ENCODE measurements at regions not wholly inside any gene's neighbourhood (a gene's known extent, or its start where the extent isn't known, plus 50 kb on each side); places are given as distances from the start of the nearest gene placed in this dataset.
"Not testable (repeated sequence)": the region's sequence is repeated elsewhere in the genome, so short reads cannot be mapped to it uniquely, and the experiment has no call there.

DNA sequence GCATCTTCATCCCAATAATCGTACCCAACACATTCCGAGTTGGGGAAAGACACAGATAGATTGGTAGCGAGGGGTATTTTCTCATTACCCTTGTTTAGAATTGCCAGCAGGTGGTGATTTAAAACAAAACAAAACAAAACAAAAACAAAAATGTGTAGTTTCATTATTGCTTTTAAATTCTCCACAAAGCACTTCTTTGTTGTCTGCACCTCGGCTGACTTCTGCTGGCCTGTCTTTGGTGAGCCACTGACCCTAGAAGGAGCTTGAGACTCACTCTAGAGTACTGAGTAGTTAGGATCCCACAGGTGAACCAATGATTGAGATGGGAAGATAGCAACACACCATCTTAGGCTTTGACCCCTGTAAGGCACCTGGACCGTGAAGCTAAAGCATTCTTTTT, 105.4 kb upstream of the BET1 start:
- no peak for DNase-seq (ENCODE audit: low read depth)

DNA sequence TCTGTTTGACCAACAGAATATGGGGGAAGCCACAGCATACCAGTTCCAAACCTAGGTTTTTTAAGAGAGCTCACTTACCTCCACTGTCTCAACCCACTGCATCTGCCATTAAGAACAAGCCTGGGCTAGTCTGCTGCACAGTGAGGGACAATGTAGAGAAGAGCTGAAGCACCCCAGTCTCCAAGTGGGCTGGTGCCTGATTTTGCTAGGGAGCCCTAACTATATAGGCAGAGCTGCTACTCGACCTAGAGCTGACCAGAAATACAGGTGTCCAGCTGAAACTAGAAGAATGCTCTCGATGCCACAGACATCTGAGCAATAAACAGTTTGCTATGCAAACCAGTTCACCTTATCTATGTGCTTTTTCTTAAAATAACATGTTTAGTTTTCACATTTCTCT, 106.9 kb upstream of the BET1 start:
- DNase-seq (ENCODE audit: low read depth): no peak

DNA sequence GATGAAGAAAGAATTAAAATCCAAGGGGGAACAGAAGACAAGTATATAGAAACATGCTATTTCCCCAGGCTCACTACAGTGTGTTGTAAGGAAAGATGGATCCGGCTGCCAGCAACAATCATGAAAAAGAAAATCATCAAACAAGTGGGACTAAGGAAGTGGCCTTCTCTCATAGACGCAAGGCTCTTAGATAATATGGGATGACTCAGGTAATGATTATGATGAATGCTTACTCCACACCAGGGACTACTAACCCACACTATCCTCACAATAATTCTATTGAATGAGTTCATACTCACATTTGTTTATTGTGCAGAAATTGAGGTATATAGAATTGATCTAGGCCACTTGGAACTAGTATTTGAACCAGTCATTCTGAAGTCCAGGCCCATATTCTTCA, 111.2 kb upstream of the BET1 start:
- DNase-seq (ENCODE audit: low read depth): no peak

DNA sequence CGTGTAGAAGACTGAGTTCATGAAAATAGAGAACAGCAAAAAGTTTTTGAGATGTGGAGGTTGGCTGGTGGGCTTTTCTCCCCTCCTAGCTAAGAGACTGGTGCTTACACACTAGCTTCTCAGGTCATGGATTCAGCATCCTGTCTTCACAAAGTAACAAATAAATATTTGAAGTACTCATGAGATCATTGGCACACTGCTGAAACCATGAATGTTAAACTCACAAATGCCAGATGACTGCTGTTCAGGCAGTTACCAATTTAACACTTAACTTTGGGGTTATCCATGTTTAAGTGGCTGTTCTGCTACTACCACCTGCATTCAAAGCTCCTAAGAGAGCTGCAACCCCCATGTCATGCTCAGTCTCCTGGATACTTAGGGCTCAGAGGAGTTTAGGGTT, 119.0 kb upstream of the BET1 start:
- no peak for DNase-seq (ENCODE audit: low read depth)

DNA sequence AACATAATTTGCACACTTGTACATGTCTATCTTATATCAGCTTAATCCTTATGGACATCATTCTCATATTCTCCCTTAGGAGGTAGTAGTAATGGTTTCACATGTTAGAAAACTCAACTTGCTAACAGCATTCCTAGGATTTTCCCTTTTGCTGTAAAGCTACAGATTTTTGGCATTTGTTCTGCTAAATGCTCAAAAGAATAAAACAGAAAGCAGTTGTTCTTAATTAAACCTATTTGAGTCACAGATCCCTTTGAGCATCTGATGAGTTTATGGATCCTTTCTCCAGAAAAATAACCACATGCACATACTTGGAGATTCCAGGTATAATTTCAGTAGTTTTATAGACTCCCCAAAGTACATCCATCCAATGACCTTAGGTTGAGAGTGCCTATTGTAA, 122.9 kb upstream of the BET1 start:
- DNase-seq (ENCODE audit: low read depth): no peak

DNA sequence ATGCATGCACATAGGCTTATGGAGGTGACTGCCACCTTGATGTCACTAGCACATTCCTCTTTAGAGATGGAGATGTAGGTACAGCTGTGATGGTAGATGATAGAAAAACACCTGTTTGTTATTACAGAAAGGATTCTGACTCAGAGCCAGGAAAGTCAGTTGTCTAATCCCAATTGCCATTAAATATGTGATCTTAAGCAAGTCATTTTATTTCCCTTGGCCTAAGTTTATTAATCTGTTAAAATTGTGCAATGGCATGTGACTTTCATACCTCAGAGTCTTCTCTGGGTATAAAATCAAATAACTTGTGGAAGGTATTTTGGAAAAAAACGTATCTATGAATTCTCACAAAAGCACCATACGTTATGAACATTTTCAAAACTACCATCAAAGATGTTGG, 123.9 kb upstream of the BET1 start:
- DNase-seq (ENCODE audit: low read depth): no peak

DNA sequence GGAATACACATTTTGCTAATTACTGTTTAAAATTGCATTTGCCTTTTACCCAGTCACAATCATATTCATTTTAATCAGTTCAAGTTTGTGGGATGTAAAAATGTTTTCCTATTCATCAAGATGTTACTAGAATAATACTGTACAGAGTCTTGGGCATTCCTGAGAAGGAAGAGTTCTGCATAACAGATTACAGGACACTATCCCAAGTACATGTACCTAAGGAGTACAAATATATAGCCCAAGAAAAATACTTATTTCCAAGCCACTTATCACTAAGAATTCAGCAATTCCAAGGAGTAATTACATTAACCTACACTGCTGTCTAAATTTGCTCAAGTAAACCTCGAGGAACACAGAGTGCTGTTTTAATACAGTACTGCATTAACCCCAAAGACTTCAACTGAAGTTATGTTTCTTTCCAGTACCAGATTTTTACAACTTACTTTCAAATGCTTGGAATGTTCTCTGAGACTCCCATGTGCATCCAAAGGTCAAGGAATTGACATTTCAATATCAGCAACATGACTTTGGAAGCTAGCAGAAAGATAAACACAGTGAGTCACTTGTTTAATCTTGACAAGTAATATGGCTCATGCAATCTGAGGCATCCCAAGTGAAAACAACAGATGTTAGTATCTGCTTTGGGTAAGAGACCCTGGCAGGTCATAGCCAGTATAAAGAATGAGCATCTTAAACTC, 125.4 kb upstream of the BET1 start:
- no peak for DNase-seq (ENCODE audit: low read depth)

DNA sequence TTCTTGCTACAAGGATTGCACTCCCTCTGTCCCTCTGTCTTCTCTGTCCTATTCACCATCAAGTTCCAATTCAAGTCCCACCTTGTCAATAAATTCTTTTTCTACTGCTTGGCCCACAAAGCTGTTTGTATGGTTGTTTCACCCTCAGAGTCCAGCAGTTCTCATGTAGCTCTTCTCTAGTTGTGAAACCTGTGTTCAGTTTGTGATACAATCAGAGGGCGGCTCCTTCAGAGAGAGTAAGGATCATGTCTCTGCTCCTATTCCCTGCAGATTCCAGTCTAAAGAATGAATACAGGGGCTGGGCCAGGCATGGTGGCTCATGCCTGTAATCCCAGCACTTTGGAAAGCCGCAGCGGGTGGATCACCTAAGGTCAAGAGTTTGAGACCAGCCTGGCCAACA, 126.6 kb upstream of the BET1 start:
- no peak for DNase-seq (ENCODE audit: low read depth)

DNA sequence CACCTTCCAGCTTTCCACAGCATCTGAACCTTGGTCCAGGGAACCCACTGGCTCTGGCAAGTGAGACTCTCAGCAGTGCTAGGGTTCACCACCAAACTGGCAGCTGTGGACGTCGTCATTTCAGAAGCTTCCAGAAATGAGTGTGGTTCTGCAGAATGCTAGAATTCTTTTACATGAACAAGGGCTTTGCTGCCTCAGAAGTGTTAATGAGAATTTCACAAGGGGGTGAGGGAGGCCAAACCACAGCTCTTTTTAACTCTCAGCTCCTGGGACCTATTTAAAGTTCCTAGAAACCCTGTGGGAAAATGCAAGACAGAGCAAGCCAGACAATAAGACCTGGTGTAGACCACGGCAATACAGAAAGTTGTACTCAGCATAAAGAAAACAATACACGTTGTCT, 129.3 kb upstream of the BET1 start:
- DNase-seq (ENCODE audit: low read depth): no peak

DNA sequence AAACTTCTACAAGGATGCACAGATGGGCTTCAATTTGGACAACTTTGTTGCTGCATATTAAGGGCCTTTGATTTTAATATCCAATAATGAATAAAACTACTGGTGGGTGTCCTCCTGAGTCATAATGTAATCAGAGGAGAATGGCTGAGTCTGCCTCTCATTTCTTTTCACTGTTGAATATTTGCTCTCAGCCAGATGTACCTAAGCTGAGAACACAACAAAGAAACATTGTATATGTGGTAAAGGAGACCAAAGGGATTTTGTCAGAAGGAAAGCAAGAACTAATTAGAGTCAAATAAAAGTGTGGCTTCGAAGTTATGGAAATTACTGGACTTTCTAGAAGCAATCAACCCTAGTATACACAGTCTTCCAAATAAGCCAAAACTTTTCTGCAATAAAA, 131.0 kb upstream of the BET1 start:
- DNase-seq (ENCODE audit: low read depth): no peak

DNA sequence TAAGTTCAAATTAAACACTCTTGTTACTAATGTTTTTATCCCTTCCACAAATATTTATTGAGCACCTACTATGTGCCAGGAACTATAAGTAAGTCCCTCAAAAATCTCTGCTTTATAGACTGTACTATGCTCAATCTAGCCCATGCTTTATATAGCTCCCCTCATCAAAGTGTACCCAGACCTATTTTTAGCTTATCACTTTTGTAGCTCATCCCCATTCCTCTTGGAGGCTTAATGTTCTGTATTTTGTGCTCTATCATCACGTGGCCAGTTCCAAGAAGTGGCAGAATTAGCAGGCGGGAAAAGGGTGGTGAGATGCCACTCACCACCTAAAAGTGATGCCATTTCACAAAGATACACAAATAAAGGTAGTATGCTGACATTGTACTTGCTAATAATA, 138.1 kb upstream of the BET1 start:
- DNase-seq (ENCODE audit: low read depth): no peak

DNA sequence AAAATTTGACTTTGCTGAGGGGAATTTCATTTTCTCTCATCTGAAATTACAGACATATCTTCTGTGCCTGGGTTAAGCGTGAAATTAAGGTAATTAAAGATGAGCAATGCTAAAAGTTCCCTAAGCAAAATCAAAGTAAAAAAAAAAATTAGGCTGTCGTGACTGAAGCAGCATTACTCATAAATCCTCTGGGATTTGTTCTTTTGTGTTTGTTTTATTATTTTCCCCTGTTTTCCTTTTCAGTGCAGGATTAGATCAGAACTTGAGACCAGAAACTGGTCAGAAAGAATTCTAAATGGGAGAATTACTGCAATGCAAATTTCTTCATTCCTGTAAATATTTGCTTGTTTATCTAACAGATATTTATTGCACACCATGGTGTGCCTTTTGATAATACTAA, 141.4 kb upstream of the BET1 start:
- DNase-seq (ENCODE audit: low read depth): no peak

DNA sequence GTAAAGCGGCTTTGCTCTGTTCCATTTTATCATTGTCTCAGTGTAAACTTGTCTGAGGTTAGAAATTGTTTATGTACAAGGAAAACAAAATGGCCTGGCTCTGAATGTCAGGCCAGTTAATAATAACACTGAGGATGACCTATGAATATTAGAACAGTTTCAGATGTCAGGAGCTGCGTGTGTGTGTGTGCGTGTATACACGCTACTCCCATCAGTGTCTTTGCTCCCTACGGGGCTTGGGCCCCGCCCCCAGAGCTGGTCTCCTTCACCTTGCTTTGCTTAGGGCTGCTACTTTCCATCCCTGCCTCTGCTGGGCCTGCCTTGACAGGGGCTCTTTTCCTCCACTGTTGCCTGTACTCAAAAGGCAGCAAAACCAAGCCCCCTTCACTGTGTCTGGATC, 142.3 kb upstream of the BET1 start:
- no peak for DNase-seq (ENCODE audit: low read depth)

DNA sequence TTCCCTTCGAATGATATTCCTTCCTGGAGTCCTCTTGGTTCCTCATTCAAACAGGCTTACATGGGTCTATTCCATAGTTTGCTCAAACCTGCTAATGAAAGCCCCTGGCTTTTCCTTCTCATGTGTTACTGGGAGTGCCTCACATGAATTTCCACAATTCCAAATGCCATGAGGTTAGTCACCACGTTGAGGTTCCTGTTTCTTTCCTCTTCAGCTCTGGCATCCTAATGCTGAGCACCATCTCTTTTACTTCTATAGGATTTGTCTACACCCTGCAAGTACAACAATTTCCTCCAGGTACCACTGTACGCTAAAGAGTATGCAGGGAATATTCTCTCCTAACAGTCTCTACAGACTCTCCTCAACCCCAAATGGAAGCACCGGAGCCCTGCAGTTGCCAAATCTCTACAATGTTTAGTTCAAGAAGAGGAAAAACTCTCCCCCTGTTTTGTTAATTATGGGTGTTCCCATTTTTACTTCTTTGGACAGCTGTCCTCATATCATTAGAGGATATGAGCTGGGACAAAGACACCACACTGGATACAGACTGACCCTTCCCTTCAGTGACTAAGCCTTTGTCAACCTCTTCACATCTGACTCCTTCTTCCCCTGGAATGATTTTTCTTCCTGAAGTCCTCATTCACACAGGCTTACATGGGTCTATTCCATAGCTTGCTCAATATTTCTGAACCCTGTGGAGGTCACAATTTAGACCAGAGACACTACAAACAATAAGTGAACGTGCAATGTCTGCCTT, 145.8 kb upstream of the BET1 start:
- no peak for DNase-seq (ENCODE audit: low read depth)

DNA sequence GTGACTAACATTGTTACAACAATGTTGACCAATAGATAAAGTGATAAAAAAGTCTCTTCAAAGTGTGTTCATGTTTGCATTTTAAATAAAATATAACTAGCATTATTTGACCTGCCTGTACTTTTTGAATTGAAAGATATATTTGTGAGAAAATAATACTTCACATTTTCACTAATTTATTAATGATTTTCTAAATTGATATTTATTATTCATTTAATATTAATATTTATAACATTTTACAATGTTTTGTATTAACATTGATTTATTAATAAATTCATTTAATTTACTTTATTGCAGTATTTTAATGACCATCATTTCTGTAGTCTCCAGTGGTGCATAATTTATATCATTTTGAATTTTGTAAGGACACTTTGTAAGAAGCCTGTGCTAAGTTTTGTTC, 150.0 kb upstream of the BET1 start:
- no peak for DNase-seq (ENCODE audit: low read depth)

DNA sequence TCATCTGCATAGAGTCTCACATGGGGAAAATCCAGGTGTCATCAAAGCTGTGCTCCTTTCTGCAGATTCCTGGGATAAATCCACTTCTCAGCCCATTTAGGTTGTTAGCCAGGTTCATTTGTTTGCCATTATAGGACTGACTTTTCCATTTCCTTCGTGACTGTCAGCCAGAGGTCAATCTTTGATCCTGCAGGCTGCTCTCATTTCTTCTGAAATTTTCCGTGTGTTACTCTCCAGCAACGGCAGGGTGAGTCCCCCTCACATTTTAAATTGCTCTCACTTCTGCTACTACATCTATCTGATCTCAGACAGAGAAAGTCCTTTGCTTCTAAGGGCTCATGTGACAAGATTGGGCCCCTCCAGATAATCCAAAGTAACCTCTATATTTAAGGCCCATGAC, 150.7 kb upstream of the BET1 start:
- no peak for DNase-seq (ENCODE audit: low read depth)

DNA sequence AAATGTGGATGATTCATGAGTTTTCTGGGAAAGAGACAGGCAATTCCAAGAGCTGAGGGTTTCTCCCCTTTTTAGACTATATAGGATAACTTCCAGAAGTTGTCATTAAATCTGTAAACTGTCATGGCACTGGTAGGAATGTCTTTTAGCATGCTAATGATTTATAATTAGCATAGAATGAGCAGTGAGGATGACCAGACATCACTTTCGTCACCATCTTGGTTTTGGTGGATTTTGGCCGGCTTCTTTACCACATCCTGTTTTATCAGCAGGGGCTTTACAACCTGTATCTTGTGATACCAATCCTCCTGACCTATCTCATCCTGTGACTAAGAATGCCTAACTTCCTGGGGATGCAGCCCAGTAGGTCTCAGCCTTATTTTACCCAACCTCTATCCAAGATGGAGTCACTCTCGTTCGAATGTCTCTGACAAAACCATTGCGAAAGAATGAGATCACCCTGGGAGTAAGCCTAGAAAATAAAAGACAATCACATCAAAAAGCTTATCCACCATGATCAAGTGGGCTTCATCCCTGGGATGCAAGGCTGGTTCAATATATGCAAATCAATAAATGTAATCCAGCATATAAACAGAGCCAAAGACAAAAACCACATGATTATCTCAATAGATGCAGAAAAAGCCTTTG, 153.6 kb upstream of the BET1 start:
- DNase-seq (ENCODE audit: low read depth): not testable (repeated sequence)

DNA sequence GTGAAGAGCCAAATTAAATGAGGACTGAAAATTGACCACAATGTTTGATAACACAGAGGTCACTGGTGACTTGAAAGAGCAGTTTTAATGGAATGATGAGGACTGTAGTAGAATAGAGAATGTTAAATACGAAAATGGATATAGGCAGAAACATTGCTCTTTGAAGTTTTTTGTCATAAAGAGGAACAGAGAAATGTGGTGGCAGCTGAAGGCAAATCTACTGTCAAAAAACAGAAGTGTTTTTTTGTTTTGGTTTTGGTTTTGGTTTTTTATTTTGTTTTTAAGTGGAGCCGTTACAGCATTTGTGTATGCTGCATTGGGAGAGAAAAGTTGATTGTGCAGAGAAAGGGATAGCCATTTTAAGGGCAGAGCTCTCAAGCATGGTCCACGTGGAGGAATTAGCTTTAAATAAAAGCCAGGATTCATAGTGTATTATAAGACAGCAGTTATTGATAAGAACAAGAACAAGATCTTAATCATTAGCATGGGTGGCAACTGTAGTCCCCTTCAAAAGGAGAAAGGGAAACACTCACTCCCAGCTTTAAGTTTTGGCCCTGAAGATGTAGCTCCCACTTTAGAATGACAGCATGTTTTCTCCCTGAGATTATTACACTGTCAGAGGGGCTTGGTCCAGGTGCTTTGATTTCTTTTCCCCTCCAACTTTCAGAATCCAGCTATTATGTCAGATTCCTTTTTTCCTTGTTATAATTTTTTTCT, 156.7 kb upstream of the BET1 start:
- DNase-seq (ENCODE audit: low read depth): no peak

DNA sequence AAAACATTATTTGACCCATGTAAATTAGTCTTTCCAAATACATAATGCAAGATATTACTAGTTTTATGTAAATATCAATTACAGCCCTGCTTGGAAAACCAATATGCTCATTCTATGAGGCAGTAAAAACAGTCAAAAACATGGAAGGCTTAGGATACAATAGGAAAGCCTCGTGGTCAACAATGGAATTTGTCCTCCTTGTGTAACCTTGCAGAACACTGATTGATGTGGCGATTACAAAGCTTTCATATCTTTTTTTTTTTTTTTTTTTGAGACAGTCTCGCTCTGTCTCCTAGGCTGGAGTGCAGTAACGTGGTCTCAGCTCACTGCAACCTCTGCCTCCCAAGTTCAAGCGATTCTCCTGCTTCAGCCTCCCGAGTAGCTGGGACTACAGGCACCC, 157.3 kb upstream of the BET1 start:
- no peak for DNase-seq (ENCODE audit: low read depth)

DNA sequence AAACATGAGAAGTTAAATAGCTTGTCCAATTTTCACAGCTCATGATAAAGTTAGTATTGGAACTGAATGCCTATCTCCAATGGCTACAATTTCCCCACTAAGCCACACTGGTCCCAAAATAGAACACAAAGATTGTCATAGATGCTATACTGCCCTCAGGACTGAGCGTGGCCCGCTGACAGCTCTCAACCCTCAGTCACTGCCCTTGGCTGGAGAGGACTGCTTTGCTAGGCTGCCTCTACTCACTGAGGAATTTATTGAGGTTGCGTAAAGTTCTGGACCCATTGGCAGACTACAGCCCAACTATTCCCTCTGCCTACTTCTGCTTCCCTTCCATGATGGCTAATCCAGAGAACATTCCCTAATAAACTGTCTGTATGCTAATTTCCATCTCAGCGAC, 165.5 kb upstream of the BET1 start:
- DNase-seq (ENCODE audit: low read depth): no peak

DNA sequence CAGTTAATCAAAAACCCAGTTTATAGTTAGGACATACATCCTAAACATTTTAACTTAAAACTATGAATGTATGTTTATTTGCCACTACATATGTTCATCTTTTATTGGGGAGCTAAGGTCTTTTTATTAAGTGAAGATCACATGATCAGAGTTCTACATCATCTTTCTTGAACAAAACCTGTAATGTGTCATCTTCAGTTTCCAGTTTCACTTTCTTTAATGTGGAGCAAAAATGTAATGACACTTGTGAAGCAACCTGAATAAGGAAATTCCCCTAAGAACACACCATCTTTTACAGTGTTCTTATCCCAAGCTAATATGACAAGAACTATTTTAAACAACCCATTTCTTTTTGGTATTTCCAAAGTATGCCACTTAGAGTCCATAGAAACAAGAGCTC, 166.7 kb upstream of the BET1 start:
- DNase-seq (ENCODE audit: low read depth): no peak

DNA sequence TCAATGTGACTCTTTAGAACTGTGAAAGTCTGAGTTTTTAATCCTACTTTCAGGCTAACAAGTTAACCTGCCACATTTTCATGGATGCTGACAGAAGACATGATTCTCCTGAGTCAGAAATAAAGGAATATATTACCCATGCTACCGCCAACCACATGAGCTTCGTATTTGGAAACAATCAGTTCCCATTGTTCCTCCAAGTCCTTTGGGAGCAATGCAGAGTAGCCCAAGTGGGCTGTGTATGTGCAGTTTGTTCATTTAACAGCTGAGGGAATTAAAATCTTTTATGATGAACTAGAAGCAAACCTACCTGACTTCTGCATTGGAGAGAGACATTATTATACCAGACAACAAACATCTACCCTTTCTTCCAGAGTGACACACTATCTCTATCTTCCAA, 169.3 kb upstream of the BET1 start:
- DNase-seq (ENCODE audit: low read depth): no peak

DNA sequence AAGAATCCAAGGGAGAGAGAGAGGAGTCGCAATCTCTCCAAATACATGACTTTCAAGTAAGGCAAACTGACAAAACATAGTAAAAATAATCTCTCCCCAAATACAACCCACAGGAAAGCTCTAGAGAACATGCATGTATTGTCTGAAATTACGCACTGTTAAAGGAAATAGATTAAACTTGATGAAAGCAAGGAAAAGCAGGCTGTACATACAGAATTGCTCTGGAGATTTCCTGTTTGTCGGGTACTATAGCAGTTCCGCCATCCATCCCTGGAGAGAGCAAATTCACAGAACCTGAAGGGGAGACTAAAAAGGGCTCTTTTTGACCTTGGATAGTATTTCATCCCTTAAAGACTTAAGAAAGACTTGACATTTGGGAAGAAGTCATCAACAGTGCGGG, 170.2 kb upstream of the BET1 start:
- no peak for DNase-seq (ENCODE audit: low read depth)
